MM.1S (cell line): ENCODE measurements at regions not wholly inside any gene's neighbourhood (a gene's known extent, or its start where the extent isn't known, plus 50 kb on each side); places are given as distances from the start of the nearest gene placed in this dataset.

ENCODE experiments used
- DNase-seq: peaks from one replicate; pipeline ENCODE4 v3.0.0-alpha.2; 2015
- H2AFZ ChIP-seq: fragments of 300-600 bp; sonication (generic); 2 replicates; pipeline ENCODE4 v1.6.0; 2016; ENCODE audit warnings: antibody characterized with exemption, low read length
- H3F3A ChIP-seq: fragments of 300-600 bp; sonication (generic); 2 replicates; pipeline ENCODE4 v1.6.1; 2016; ENCODE audit warnings: mild to moderate bottlenecking, antibody characterized with exemption, low read length, moderate library complexity, mixed read lengths; ENCODE audit not compliant: insufficient read depth
- H3K27ac ChIP-seq: fragments of 300-600 bp; sonication (generic); 2 replicates; pipeline ENCODE4 v1.5.1; 2016; ENCODE audit warnings: mild to moderate bottlenecking, low read length
- H3K27me3 ChIP-seq: fragments of 300-600 bp; sonication (generic); replicated peaks from 2 replicates; pipeline ENCODE4 v1.6.0; 2016; ENCODE audit warnings: low read length; ENCODE audit not compliant: insufficient read depth
- H3K36me3 ChIP-seq: fragments of 300-600 bp; sonication (generic); replicated peaks from 2 replicates; pipeline ENCODE4 v1.6.1; 2016; ENCODE audit warnings: mild to moderate bottlenecking, low read length, mixed read lengths; ENCODE audit not compliant: insufficient read depth
- H3K4me1 ChIP-seq: fragments of 300-600 bp; sonication (generic); 2 replicates; pipeline ENCODE4 v1.6.1; 2016; ENCODE audit warnings: low read length, mixed read lengths
- H3K4me2 ChIP-seq: fragments of 300-600 bp; sonication (generic); 2 replicates; pipeline ENCODE4 v1.6.0; 2016; ENCODE audit warnings: low read depth, low read length
- H3K4me3 ChIP-seq: fragments of 300-600 bp; sonication (generic); 2 replicates; pipeline ENCODE4 v1.5.1; 2016; ENCODE audit warnings: low read length, mixed read lengths
- H3K79me2 ChIP-seq: fragments of 300-600 bp; sonication (generic); 2 replicates; pipeline ENCODE4 v1.6.1; 2016; ENCODE audit warnings: mixed run types, low read length, mixed read lengths
- H3K9ac ChIP-seq: fragments of 300-600 bp; sonication (generic); 2 replicates; pipeline ENCODE4 v1.6.1; 2016; ENCODE audit warnings: low read length, mixed read lengths
- H3K9me2 ChIP-seq: fragments of 300-600 bp; sonication (generic); replicated peaks from 2 replicates; pipeline ENCODE4 v1.6.1; 2016; ENCODE audit warnings: mild to moderate bottlenecking, low read length, mixed read lengths; ENCODE audit not compliant: insufficient read depth
- H3K9me3 ChIP-seq: fragments of 300-600 bp; sonication (generic); replicated peaks from 2 replicates; pipeline ENCODE4 v1.6.1; 2016; ENCODE audit warnings: mild to moderate bottlenecking, low read length, mixed read lengths; ENCODE audit not compliant: insufficient read depth
- H4K20me1 ChIP-seq: fragments of 300-600 bp; sonication (generic); 2 replicates; pipeline ENCODE4 v1.6.1; 2016; ENCODE audit warnings: mild to moderate bottlenecking, low read length, moderate library complexity, mixed read lengths; ENCODE audit not compliant: insufficient read depth
- EZH2 ChIP-seq: fragments of 300-600 bp; sonication (generic); optimal IDR thresholded peaks from 2 replicates; pipeline ENCODE3; 2017; ENCODE audit warnings: low read depth, mild to moderate bottlenecking, antibody characterized with exemption, low read length, mixed read lengths
- EZH2phosphoT487 ChIP-seq: fragments of 300-600 bp; sonication (generic); IDR thresholded peaks from 2 replicates; pipeline ENCODE4 v1.6.1; 2018; ENCODE audit warnings: antibody characterized with exemption, low read length
- TF ChIP-seq, protein P1 (sequence below): fragments of 300-600 bp; sonication (generic); IDR thresholded peaks from 2 replicates; pipeline ENCODE4 v1.5.1; 2016; ENCODE audit warnings: antibody characterized with exemption, low read length, mixed read lengths

DNA sequence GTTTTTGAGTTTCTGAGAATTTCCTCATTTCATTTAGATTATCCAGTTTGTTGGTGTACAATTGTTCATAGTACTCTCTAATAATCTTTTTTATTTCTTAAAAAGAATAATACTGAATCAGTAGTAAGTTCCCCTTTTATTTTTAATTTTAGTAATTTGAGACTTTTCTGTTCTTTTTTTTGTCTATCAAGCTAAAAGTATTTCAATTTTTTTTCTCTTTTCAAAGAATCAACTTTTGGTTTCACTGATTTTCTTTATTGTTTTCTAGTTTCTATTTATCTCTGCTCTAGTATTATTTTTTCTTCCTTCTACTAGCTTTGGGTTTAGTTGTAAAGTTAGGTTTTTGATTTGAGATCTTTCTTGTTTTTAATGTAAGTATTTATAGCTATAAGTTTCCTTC, 60.6 kb upstream of the ARL15 start:
- H3K27ac ChIP-seq: no peak overlapping the region
- TF ChIP-seq EZH2phosphoT487: no peak
- no peaks in the 10 kb centered on the region for H3K9me3 ChIP-seq
- H3K9me2 ChIP-seq: no peaks in the 10 kb centered on the region
- no peaks in the 10 kb centered on the region for H3K79me2 ChIP-seq
- no peak overlapping the region for H3K9ac ChIP-seq
- no peak overlapping the region for H2AFZ ChIP-seq
- H3K4me3 ChIP-seq: no peak overlapping the region
- H3K4me1 ChIP-seq: no peaks in the 10 kb centered on the region
- H3K27me3 ChIP-seq: no peaks in the 10 kb centered on the region
- no peaks in the 10 kb centered on the region for H3K36me3 ChIP-seq
- no peak overlapping the region for H3K4me2 ChIP-seq
- DNase-seq: no peak
- H4K20me1 ChIP-seq: no peaks in the 10 kb centered on the region
- no peaks in the 10 kb centered on the region for H3F3A ChIP-seq

DNA sequence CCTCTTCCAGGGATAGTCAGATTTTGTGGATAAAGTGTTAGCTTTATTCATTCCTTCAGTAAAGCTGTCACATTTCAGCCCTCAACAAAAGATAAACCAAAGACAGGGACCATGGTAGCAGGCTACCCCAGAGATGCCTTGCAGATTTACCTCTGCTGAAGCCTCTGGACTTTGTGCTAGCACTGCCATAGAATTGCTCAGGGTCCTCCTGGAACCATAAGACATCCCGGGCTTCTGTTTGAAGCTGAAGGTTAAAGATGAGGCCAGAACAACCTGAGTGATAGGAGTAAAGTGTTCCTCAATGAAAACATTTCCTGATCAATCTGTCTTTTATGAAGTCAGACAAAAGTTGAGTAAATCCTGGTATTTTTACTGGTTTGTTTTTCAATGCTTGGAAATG, 57.5 kb upstream of the ARL15 start:
- TF ChIP-seq EZH2 (no peak), EZH2phosphoT487 (no peak)
- TF ChIP-seq, protein P1, sequence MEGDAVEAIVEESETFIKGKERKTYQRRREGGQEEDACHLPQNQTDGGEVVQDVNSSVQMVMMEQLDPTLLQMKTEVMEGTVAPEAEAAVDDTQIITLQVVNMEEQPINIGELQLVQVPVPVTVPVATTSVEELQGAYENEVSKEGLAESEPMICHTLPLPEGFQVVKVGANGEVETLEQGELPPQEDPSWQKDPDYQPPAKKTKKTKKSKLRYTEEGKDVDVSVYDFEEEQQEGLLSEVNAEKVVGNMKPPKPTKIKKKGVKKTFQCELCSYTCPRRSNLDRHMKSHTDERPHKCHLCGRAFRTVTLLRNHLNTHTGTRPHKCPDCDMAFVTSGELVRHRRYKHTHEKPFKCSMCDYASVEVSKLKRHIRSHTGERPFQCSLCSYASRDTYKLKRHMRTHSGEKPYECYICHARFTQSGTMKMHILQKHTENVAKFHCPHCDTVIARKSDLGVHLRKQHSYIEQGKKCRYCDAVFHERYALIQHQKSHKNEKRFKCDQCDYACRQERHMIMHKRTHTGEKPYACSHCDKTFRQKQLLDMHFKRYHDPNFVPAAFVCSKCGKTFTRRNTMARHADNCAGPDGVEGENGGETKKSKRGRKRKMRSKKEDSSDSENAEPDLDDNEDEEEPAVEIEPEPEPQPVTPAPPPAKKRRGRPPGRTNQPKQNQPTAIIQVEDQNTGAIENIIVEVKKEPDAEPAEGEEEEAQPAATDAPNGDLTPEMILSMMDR: no peak

DNA sequence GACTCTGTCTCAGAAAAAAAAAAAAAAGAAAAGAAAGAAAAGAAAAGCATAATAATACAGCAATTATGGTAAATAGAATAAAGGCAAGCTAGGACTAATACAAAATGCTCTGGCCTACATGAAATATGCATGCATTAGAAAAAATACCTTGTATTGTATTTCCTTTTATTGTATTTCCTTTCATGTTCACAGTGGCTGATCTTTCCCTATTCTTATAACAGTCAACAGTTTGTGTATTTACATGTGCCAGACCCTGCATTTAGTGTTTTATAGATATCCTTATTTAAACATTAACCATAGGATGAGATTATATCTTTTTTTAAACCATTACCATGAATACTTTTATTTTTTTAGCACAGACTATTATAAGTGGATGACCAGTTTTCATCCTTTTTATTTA, 56.3 kb upstream of the ARL15 start:
- Histone ChIP-seq H4K20me1 (no peaks in the 10 kb centered on the region), H3K9ac (no peak overlapping the region), H3K9me3 (no peaks in the 10 kb centered on the region), H3K4me2 (no peak overlapping the region), H3K79me2 (no peaks in the 10 kb centered on the region), H3K27ac (no peak overlapping the region), H3K4me3 (no peak overlapping the region), H3K36me3 (no peaks in the 10 kb centered on the region), H3K4me1 (no peaks in the 10 kb centered on the region), H3F3A (no peaks in the 10 kb centered on the region), H3K9me2 (no peaks in the 10 kb centered on the region), H3K27me3 (no peaks in the 10 kb centered on the region), H2AFZ (no peak overlapping the region)
- TF ChIP-seq EZH2phosphoT487 (no peak), EZH2 (no peak)
- TF ChIP-seq, protein P1: no peak
- DNase-seq: no peak

More for the DNA sequence above, 57.5 kb upstream of the ARL15 start:
- Histone ChIP-seq H3K4me3 (no peak overlapping the region), H3F3A (no peaks in the 10 kb centered on the region), H3K9me3 (no peaks in the 10 kb centered on the region), H3K9ac (no peak overlapping the region), H3K79me2 (no peaks in the 10 kb centered on the region), H3K27me3 (no peaks in the 10 kb centered on the region), H2AFZ (no peak overlapping the region), H4K20me1 (no peaks in the 10 kb centered on the region), H3K4me2 (no peak overlapping the region), H3K27ac (no peak overlapping the region), H3K9me2 (no peaks in the 10 kb centered on the region), H3K36me3 (no peaks in the 10 kb centered on the region), H3K4me1 (no peaks in the 10 kb centered on the region)
- DNase-seq: no peak

DNA sequence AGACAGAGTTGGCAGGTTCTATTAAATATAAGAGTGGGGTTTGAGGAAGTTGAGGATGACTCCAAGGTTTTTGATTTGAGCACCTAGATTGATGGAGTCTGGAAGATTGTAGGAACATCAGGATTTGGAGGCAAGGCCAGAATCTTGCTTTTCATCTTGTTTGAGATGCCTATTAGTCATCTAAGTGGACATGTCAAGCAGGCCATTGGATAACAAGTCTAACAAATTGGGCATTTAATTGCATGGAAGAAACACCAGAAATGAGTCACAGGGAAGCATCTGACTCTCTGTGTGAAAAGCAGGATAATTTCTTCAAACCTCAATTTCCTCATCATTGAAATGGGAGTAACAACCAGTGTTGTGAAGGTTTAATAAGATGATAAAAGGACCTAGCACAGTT, 53.3 kb upstream of the ARL15 start:
- no peak for DNase-seq
- Histone ChIP-seq H3F3A (no peaks in the 10 kb centered on the region), H3K4me2 (no peak overlapping the region), H3K36me3 (no peaks in the 10 kb centered on the region), H3K4me1 (no peaks in the 10 kb centered on the region), H4K20me1 (no peaks in the 10 kb centered on the region), H3K9me3 (no peaks in the 10 kb centered on the region), H3K27ac (no peak overlapping the region), H3K9ac (no peak overlapping the region), H3K9me2 (no peaks in the 10 kb centered on the region), H3K4me3 (no peak overlapping the region), H2AFZ (no peak overlapping the region), H3K27me3 (no peaks in the 10 kb centered on the region), H3K79me2 (no peaks in the 10 kb centered on the region)
- TF ChIP-seq, protein P1: no peak
- TF ChIP-seq EZH2phosphoT487 (no peak), EZH2 (no peak)
